ENCODE measurements at regions not wholly inside any gene's neighbourhood (a gene's known extent, or its start where the extent isn't known, plus 50 kb on each side); places are given as distances from the start of the nearest gene placed in this dataset.

DNA sequence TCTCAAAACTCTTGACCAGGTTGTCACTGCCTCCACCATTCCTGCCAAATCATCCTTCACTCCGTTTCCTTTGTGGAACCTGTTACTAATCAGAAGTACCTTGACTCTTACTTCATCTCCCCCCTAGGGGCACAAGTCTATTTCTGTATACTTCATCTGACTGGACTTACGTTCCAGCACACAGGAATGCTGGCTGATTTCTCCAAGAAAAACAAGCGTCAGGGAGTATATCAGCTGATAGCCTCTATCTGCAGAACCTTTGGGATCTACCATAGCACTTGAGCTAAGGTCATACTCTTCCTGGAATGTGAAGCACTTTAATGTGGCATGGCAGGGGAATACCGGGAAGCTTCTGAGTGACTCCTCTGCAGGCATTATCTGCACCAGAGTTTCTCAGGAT lies 178.1 kb upstream of the MOCS1 start:
- Histone ChIP-seq H2AFZ (no peak overlapping the region), H3K4me1 (ENCODE audit: insufficient read depth) (no peaks in the 10 kb centered on the region), H3K9me3 (ENCODE audit: low read depth) (no peaks in the 10 kb centered on the region), H3K4me2 (no peak overlapping the region), H3K27me3 (no peaks in the 10 kb centered on the region), H3K36me3 (replicated peaks; ENCODE audit: insufficient read depth, low read depth) (no peaks in the 10 kb centered on the region), H3K4me3 (no peak overlapping the region), H3K79me2 (no peaks in the 10 kb centered on the region), H3K9me2 (replicated peaks; ENCODE audit: insufficient read depth) (no peaks in the 10 kb centered on the region), H3K27ac (no peak overlapping the region), H4K20me1 (ENCODE audit: insufficient read depth, poor library complexity, severe bottlenecking) (no peaks in the 10 kb centered on the region)
- TF ChIP-seq EZH2 (IDR thresholded peaks at IDR 0.05; ENCODE audit: borderline replicate concordance) (no peak), EZH2phosphoT487 (IDR thresholded peaks at IDR 0.05; ENCODE audit: low read depth, severe bottlenecking, unreplicated experiment) (no peak)
- TF ChIP-seq, protein P1, sequence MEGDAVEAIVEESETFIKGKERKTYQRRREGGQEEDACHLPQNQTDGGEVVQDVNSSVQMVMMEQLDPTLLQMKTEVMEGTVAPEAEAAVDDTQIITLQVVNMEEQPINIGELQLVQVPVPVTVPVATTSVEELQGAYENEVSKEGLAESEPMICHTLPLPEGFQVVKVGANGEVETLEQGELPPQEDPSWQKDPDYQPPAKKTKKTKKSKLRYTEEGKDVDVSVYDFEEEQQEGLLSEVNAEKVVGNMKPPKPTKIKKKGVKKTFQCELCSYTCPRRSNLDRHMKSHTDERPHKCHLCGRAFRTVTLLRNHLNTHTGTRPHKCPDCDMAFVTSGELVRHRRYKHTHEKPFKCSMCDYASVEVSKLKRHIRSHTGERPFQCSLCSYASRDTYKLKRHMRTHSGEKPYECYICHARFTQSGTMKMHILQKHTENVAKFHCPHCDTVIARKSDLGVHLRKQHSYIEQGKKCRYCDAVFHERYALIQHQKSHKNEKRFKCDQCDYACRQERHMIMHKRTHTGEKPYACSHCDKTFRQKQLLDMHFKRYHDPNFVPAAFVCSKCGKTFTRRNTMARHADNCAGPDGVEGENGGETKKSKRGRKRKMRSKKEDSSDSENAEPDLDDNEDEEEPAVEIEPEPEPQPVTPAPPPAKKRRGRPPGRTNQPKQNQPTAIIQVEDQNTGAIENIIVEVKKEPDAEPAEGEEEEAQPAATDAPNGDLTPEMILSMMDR (IDR thresholded peaks at IDR 0.05; ENCODE audit: poor library complexity): no peak
- DNase-seq (ENCODE audit: low spot score): peak; percentile 29
- 41% methylated on average over 4 of the region's 4 CpGs for WGBS (ENCODE audit: low lambda C conversion rate, missing lambda C conversion rate)

DNA sequence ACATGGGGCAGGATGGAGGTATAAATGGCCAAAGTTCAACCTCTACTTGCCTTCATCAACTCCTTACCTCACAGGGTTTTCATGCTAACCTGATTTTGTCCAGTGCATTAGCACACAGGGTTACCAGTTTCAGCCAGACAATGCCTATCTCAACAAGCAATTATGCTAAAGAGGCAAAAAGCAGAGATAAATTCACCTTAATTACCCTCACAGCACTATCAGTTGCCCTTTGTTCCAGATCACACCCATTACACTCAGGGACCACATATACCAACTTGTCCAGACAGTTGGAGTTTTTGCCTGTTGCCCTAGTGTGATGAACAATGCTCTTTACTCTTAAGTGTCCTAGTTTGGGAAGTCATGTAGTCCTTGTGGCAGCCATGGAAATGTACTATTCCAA lies 174.5 kb upstream of the MOCS1 start:
- no peaks in the 10 kb centered on the region for H3K4me1 ChIP-seq (ENCODE audit: insufficient read depth)
- H3K4me2 ChIP-seq: no peak overlapping the region
- no peak for DNase-seq (ENCODE audit: low spot score)
- no peaks in the 10 kb centered on the region for H3K27me3 ChIP-seq
- H3K27ac ChIP-seq: no peak overlapping the region
- no peaks in the 10 kb centered on the region for H3K36me3 ChIP-seq (replicated peaks; ENCODE audit: insufficient read depth, low read depth)
- H4K20me1 ChIP-seq (ENCODE audit: insufficient read depth, poor library complexity, severe bottlenecking): no peaks in the 10 kb centered on the region
- H3K9me3 ChIP-seq (ENCODE audit: low read depth): no peaks in the 10 kb centered on the region
- TF ChIP-seq, protein P1 (IDR thresholded peaks at IDR 0.05; ENCODE audit: poor library complexity): no peak
- no peak for TF ChIP-seq EZH2phosphoT487 (IDR thresholded peaks at IDR 0.05; ENCODE audit: low read depth, severe bottlenecking, unreplicated experiment)
- no peak for TF ChIP-seq EZH2 (IDR thresholded peaks at IDR 0.05; ENCODE audit: borderline replicate concordance)
- H2AFZ ChIP-seq: no peak overlapping the region
- H3K79me2 ChIP-seq: no peaks in the 10 kb centered on the region
- no peak overlapping the region for H3K4me3 ChIP-seq
- no peaks in the 10 kb centered on the region for H3K9me2 ChIP-seq (replicated peaks; ENCODE audit: insufficient read depth)

DNA sequence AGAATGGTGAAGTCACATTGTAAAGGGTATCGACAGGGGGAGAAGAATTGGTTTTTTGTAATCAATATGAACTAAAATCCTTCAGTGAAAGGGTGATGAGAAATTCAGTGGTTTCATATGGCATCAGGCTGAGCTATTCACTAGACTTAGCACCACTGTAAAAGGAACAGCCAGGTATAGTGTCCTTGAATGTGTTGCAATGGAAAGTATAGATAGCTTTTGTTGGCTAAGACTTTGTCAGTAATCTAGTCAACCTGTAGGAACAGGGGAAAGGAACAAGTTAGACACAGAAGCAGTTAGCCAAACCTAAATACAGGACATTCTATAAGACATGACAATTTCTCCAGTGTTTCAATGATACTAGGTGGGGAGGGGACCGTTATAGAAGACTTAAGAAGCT lies 172.6 kb upstream of the MOCS1 start:
- H3K27ac ChIP-seq: no peak overlapping the region
- H3K4me1 ChIP-seq (ENCODE audit: insufficient read depth): no peaks in the 10 kb centered on the region
- WGBS (ENCODE audit: low lambda C conversion rate, missing lambda C conversion rate): 81% methylated on average over 2 of the region's 2 CpGs
- H3K4me3 ChIP-seq: no peak overlapping the region
- no peaks in the 10 kb centered on the region for H3K79me2 ChIP-seq
- H3K9me2 ChIP-seq (replicated peaks; ENCODE audit: insufficient read depth): no peaks in the 10 kb centered on the region
- H3K4me2 ChIP-seq: no peak overlapping the region
- no peaks in the 10 kb centered on the region for H3K27me3 ChIP-seq
- H4K20me1 ChIP-seq (ENCODE audit: insufficient read depth, poor library complexity, severe bottlenecking): no peaks in the 10 kb centered on the region
- no peak overlapping the region for H2AFZ ChIP-seq
- H3K36me3 ChIP-seq (replicated peaks; ENCODE audit: insufficient read depth, low read depth): no peaks in the 10 kb centered on the region
- no peak for DNase-seq (ENCODE audit: low spot score)
- TF ChIP-seq EZH2 (IDR thresholded peaks at IDR 0.05; ENCODE audit: borderline replicate concordance) (no peak), EZH2phosphoT487 (IDR thresholded peaks at IDR 0.05; ENCODE audit: low read depth, severe bottlenecking, unreplicated experiment) (no peak)
- TF ChIP-seq, protein P1 (IDR thresholded peaks at IDR 0.05; ENCODE audit: poor library complexity): no peak
- H3K9me3 ChIP-seq (ENCODE audit: low read depth): no peaks in the 10 kb centered on the region

DNA sequence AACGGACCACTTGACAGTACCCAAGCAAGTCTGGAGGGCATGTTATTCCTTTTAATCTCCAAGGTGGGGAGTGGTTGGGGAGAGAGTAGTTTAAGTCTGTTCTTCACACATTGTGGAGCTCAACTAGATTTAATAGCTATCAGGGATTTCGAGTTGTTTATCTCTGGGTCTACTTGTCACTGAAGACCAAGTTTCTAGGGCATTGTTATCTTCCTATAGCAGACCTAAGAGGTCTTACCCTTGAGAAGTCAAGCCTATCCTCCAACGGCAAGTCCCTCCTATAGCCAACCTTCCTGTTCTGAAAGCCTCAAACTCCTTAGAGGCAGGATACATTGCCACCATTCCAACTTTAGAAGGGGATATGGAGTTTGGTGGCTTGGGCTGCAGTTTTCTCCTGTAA lies 164.5 kb upstream of the MOCS1 start:
- no peaks in the 10 kb centered on the region for H3K27me3 ChIP-seq
- H3K79me2 ChIP-seq: no peaks in the 10 kb centered on the region
- no peak overlapping the region for H3K4me2 ChIP-seq
- WGBS (ENCODE audit: low lambda C conversion rate, missing lambda C conversion rate): 73% methylated on average over 3 of the region's 3 CpGs
- TF ChIP-seq, protein P1 (IDR thresholded peaks at IDR 0.05; ENCODE audit: poor library complexity): no peak
- TF ChIP-seq EZH2 (IDR thresholded peaks at IDR 0.05; ENCODE audit: borderline replicate concordance): no peak
- no peak for TF ChIP-seq EZH2phosphoT487 (IDR thresholded peaks at IDR 0.05; ENCODE audit: low read depth, severe bottlenecking, unreplicated experiment)
- DNase-seq (ENCODE audit: low spot score): no peak
- H3K4me3 ChIP-seq: no peak overlapping the region
- no peak overlapping the region for H2AFZ ChIP-seq
- no peaks in the 10 kb centered on the region for H3K9me3 ChIP-seq (ENCODE audit: low read depth)
- no peak overlapping the region for H3K27ac ChIP-seq
- H3K9me2 ChIP-seq (replicated peaks; ENCODE audit: insufficient read depth): no peaks in the 10 kb centered on the region
- H4K20me1 ChIP-seq (ENCODE audit: insufficient read depth, poor library complexity, severe bottlenecking): no peaks in the 10 kb centered on the region
- no peaks in the 10 kb centered on the region for H3K4me1 ChIP-seq (ENCODE audit: insufficient read depth)
- no peaks in the 10 kb centered on the region for H3K36me3 ChIP-seq (replicated peaks; ENCODE audit: insufficient read depth, low read depth)
